ENCODE measurements at regions not wholly inside any gene's neighbourhood (a gene's known extent, or its start where the extent isn't known, plus 50 kb on each side); places are given as distances from the start of the nearest gene placed in this dataset.

DNA sequence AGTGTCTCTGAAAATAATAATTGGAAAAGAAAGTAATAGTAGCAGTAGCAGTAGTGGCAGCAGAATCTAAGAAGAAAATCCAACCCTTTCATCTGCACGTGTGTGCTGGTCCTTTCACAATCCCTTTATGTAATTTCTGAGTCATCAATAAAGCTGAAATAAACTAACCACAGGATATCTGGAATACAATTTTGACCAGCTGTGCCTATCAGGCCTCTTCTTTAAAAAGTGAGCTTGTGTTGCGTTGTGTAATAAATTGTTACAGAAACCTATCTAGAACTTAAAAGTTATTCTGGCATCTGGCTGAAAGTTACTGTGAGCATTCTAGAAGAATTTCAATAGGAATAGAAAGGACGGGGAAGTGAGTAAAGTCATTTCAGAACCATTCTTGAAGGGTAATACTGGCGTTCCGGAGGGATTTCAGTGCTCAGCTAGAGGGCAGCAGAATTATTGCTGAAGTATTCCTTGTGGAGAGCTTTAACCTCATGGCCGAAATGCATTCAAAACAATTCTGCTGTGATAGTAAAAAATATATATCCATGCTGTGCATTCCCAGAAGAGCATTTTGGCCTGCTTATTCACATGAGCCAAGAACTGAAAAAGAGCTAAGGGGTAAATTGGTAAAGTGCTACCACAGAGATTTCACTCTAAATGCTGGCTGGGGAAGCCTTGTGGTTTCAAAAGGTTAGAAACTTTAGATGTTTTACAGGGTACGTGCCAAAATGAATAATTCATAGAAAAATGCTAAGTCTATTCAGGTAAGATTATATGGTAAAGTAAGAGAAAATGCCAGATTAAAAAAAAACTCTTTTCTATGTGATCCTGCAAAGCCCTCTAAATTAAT, 260.6 kb downstream of the NKX6-1 start:
- no peaks in the 10 kb centered on the region for H3K36me3 ChIP-seq (ENCODE audit: low read depth)
- H3K9me3 ChIP-seq (ENCODE audit: low read depth), result no peaks in the 10 kb centered on the region
- H3K4me1 ChIP-seq (ENCODE audit: insufficient read depth), result peaks cover 4% of the 10 kb centered on the region; the same call in 1 of the 2 replicates
- no peak overlapping the region for H3K4me3 ChIP-seq
- peak; percentile 68 for DNase-seq
- peaks cover 10% of the 10 kb centered on the region; the same call in 1 of the 2 replicates for H3F3A ChIP-seq (ENCODE audit: insufficient read depth)
- no peaks in the 10 kb centered on the region for H4K20me1 ChIP-seq (ENCODE audit: insufficient read depth)
- no peaks in the 10 kb centered on the region for H3K9me2 ChIP-seq (ENCODE audit: insufficient read depth)
- H3K27ac ChIP-seq, result no peak overlapping the region
- TF ChIP-seq EZH2phosphoT487 (IDR thresholded peaks at IDR 0.05; ENCODE audit: insufficient read depth, low read depth) (no peak), EZH2 (IDR thresholded peaks at IDR 0.05; ENCODE audit: insufficient read depth, poor library complexity, severe bottlenecking) (no peak)
- H3K4me2 ChIP-seq (ENCODE audit: unreplicated experiment), result no peak overlapping the region
- 2 to 5% methylated on average over 7 of the region's 7 CpGs for WGBS, 2 experiments (ENCODE audit: low coverage in 1 of 2, low lambda C conversion rate in 2 of 2, missing lambda C conversion rate in 2 of 2)
- peaks cover 9% of the 10 kb centered on the region; the same call in 1 of the 2 replicates for H3K27me3 ChIP-seq (replicated peaks; ENCODE audit: insufficient read depth)
- in situ Hi-C loops (cut with MboI), result no loop called here
- no peaks in the 10 kb centered on the region for H3K79me2 ChIP-seq (ENCODE audit: insufficient read depth)
- no peak overlapping the region for H3K9ac ChIP-seq
- no peak overlapping the region for H2AFZ ChIP-seq

DNA sequence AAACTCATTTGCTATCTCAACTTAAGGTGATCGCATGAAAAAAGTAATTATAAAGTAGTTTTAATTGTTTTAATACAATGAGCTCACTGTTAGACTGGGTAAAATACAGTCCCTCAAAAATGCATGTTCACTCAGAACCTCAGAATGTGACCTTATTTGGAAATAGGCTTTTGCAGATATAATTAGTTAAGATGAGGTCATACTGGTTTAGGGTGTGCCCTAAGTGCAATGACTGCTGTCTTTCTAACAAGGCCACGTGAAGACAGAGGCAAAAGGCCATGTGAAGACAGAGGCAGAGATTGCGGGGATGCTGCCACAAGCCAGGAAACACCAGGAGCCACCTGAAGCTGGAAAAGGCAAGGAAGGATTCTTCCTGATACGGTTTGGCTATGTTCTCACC, 262.1 kb downstream of the NKX6-1 start:
- Histone ChIP-seq H3K4me2 (ENCODE audit: unreplicated experiment) (no peak overlapping the region), H3K4me1 (ENCODE audit: insufficient read depth) (peaks cover 4% of the 10 kb centered on the region; the same call in 1 of the 2 replicates), H4K20me1 (ENCODE audit: insufficient read depth) (no peaks in the 10 kb centered on the region), H2AFZ (no peak overlapping the region), H3K4me3 (no peak overlapping the region), H3K9ac (no peak overlapping the region), H3K36me3 (ENCODE audit: low read depth) (no peaks in the 10 kb centered on the region), H3K79me2 (ENCODE audit: insufficient read depth) (no peaks in the 10 kb centered on the region), H3K9me2 (ENCODE audit: insufficient read depth) (no peaks in the 10 kb centered on the region), H3K27me3 (replicated peaks; ENCODE audit: insufficient read depth) (peaks cover 5% of the 10 kb centered on the region; the same call in 1 of the 2 replicates), H3K9me3 (ENCODE audit: low read depth) (no peaks in the 10 kb centered on the region), H3F3A (ENCODE audit: insufficient read depth) (peaks cover 10% of the 10 kb centered on the region; the same call in 1 of the 2 replicates), H3K27ac (no peak overlapping the region)
- WGBS, 2 experiments (ENCODE audit: low coverage in 1 of 2, low lambda C conversion rate in 2 of 2, missing lambda C conversion rate in 2 of 2), result 42 to 52% methylated on average over 4 of the region's 4 CpGs
- DNase-seq, result peak; percentile 15
- TF ChIP-seq EZH2 (IDR thresholded peaks at IDR 0.05; ENCODE audit: insufficient read depth, poor library complexity, severe bottlenecking) (no peak), EZH2phosphoT487 (IDR thresholded peaks at IDR 0.05; ENCODE audit: insufficient read depth, low read depth) (no peak)
- in situ Hi-C loops (cut with MboI), result no loop called here

DNA sequence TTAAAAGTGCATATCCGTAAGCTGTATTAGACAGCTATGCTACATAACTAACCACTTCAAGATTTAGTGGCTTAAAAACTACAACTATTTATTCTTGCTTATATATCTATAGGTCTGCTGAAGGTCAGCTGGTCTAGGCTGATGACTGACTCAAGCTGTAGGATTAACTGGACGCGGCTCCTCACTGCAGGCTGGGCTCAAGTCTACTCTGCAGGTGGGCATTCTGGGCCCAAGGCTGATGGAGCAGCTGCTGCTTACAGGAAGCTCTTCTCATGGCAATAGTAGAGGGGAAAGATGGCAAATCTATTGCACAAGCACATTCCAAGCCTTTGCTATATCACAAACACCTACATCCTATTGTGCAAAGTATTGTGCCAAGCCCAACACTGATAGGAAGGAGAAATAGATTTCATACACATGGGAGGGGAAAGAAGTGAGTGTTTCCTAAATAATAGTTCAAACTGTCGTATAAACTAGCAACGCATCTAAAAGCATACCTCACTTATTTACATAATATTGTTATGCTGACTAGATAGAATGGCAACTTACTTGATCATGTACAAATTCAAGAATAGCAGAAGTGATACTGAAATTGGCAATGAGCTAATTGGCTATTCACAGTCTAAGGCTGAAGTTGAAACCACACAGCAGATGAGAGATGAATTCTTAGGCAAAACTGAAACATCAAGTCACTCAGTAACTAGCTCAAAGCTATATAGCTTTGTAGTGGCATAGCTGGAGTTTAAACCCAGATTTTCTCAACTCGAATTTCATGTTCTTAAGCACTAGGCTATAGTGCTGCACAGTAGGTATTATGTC, 263.8 kb downstream of the NKX6-1 start:
- Histone ChIP-seq H3K4me3 (no peak overlapping the region), H3K36me3 (ENCODE audit: low read depth) (no peaks in the 10 kb centered on the region), H3F3A (ENCODE audit: insufficient read depth) (peaks cover 10% of the 10 kb centered on the region; the same call in 1 of the 2 replicates), H3K79me2 (ENCODE audit: insufficient read depth) (no peaks in the 10 kb centered on the region), H2AFZ (no peak overlapping the region), H3K9me2 (ENCODE audit: insufficient read depth) (no peaks in the 10 kb centered on the region), H3K27me3 (replicated peaks; ENCODE audit: insufficient read depth) (peaks cover 4% of the 10 kb centered on the region; the same call in 1 of the 2 replicates), H3K9ac (no peak overlapping the region), H3K9me3 (ENCODE audit: low read depth) (no peaks in the 10 kb centered on the region), H4K20me1 (ENCODE audit: insufficient read depth) (no peaks in the 10 kb centered on the region), H3K4me2 (ENCODE audit: unreplicated experiment) (no peak overlapping the region), H3K4me1 (ENCODE audit: insufficient read depth) (peaks cover 4% of the 10 kb centered on the region; the same call in 1 of the 2 replicates), H3K27ac (no peak overlapping the region)
- in situ Hi-C loops (cut with MboI), result no loop called here
- DNase-seq, result no peak
- TF ChIP-seq EZH2 (IDR thresholded peaks at IDR 0.05; ENCODE audit: insufficient read depth, poor library complexity, severe bottlenecking) (no peak), EZH2phosphoT487 (IDR thresholded peaks at IDR 0.05; ENCODE audit: insufficient read depth, low read depth) (no peak)
- WGBS, 2 experiments (ENCODE audit: low coverage in 1 of 2, low lambda C conversion rate in 2 of 2, missing lambda C conversion rate in 2 of 2), result 56 to 63% methylated on average over 6 of the region's 6 CpGs

DNA sequence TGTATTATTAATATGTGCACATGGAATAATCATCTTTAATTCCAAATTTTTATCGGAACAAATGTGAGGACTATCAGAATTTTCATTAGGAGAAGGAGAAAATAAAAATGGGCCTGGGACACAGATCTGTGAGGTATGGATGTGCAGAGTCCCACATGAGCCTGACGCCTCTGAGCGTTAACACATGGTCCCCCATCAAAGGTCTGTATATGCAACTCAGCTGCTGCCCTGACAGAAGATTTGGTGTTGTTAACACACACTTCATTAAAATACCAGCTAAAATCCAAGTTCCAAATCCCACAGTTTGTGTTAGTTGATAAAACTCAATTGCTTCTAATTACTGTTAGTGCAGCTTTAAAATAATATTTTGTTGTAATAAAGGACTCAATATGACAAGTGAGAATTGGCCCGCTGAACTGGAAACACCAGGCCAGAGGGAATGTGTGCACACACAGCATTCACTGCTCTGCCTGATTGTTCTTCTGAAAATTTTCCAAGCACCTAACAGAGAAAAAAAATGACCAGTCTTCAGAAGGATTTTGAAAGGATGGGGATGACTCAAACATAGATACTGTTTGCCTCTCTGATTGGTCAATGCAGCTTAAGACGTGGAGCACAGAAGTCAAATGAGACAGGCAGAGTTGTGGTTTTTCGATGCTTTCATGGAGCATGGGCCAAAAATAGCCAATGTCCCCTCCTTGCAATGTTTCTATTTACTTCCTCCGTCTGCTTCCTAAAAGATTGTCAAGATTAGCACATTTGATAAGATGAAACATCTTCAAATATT, 266.6 kb downstream of the NKX6-1 start:
- Histone ChIP-seq H3K36me3 (ENCODE audit: low read depth) (no peaks in the 10 kb centered on the region), H3K4me3 (no peak overlapping the region), H3K9ac (no peak overlapping the region), H4K20me1 (ENCODE audit: insufficient read depth) (no peaks in the 10 kb centered on the region), H3K4me2 (ENCODE audit: unreplicated experiment) (no peak overlapping the region), H3K27ac (no peak overlapping the region), H3K79me2 (ENCODE audit: insufficient read depth) (no peaks in the 10 kb centered on the region), H3K9me2 (ENCODE audit: insufficient read depth) (no peaks in the 10 kb centered on the region), H3K4me1 (ENCODE audit: insufficient read depth) (no peaks in the 10 kb centered on the region), H3K27me3 (replicated peaks; ENCODE audit: insufficient read depth) (peaks cover 4% of the 10 kb centered on the region; the same call in 1 of the 2 replicates), H2AFZ (no peak overlapping the region), H3F3A (ENCODE audit: insufficient read depth) (no peaks in the 10 kb centered on the region), H3K9me3 (ENCODE audit: low read depth) (no peaks in the 10 kb centered on the region)
- in situ Hi-C loops (cut with MboI), result no loop called here
- 21 to 26% methylated on average over 7 of the region's 7 CpGs for WGBS, 2 experiments (ENCODE audit: low coverage in 1 of 2, low lambda C conversion rate in 2 of 2, missing lambda C conversion rate in 2 of 2)
- no peak for DNase-seq
- TF ChIP-seq EZH2 (IDR thresholded peaks at IDR 0.05; ENCODE audit: insufficient read depth, poor library complexity, severe bottlenecking) (no peak), EZH2phosphoT487 (IDR thresholded peaks at IDR 0.05; ENCODE audit: insufficient read depth, low read depth) (no peak)
